Naive B cell (primary cell): ENCODE measurements at regions not wholly inside any gene's neighbourhood (a gene's known extent, or its start where the extent isn't known, plus 50 kb on each side); places are given as distances from the start of the nearest gene placed in this dataset.

ENCODE experiments used
- ATAC-seq, 2 donors: fragments of 150-1000 bp; cut with Tn5 transposase; 2 replicates each; pipeline ENCODE4 v1.10.0; 2021; ENCODE audit warnings: low read depth in 2 of 2, mild to moderate bottlenecking in 2 of 2, moderate library complexity in 2 of 2
- DNase-seq: peaks from one replicate; pipeline ENCODE4 v3.0.0; 2022
- H3K27ac Mint-ChIP-seq, 6 donors: one replicate each; pipeline ENCODE4 v1.8.0; 2020 to 2022; ENCODE audit warnings: mild to moderate bottlenecking in 6 of 6, mixed read lengths in 6 of 6, moderate library complexity in 5 of 6, inconsistent platforms in 2 of 6
- H3K27me3 Mint-ChIP-seq, 3 donors: one replicate each; pipeline ENCODE4 v1.8.0; 2021 to 2022; ENCODE audit warnings: mixed read lengths in 3 of 3, mild to moderate bottlenecking in 1 of 3
- H3K36me3 Mint-ChIP-seq, 2 donors: one replicate each; pipeline ENCODE4 v1.8.0; 2020 to 2022; ENCODE audit warnings: mixed read lengths in 2 of 2, inconsistent platforms in 1 of 2, mild to moderate bottlenecking in 1 of 2
- H3K4me1 Mint-ChIP-seq, 3 donors: one replicate each; pipeline ENCODE4 v1.8.0; 2020 to 2022; ENCODE audit warnings: mixed read lengths in 3 of 3, inconsistent platforms in 1 of 3, mild to moderate bottlenecking in 1 of 3, moderate library complexity in 1 of 3
- H3K4me3 Mint-ChIP-seq, 8 donors: one replicate each; pipeline ENCODE4 v1.8.0; 2020 to 2022; ENCODE audit warnings: mild to moderate bottlenecking in 8 of 8, mixed read lengths in 8 of 8, moderate library complexity in 8 of 8, inconsistent platforms in 2 of 8
- H3K9me3 Mint-ChIP-seq, 7 donors: one replicate each; pipeline ENCODE4 v1.8.0; 2020 to 2022; ENCODE audit warnings: mixed read lengths in 7 of 7, mild to moderate bottlenecking in 5 of 7, inconsistent platforms in 2 of 7, moderate library complexity in 1 of 7

DNA sequence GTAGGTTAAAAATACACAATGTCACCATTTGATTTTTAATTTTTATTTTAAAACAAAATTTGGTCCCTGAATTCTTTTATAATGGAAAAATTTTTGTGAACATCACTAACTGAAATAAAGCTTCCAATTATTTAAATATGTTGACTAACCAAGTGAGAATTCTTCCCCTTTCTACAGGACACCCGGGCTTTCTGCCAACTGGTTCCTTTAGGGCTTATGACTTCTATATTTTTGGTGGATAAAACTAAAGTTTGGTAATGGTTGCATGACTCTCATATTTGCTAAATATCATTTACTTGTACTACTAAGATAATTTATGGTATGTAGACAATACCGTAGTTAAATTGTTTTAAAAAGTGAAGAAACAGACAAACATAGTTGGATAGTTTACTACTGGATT lies 291.0 kb upstream of the DOK6 start:
- DNase-seq (no peak), ATAC-seq (no peak)
- no peaks in the 10 kb centered on the region for H3K27me3 Mint-ChIP-seq
- no peak overlapping the region for H3K4me3 Mint-ChIP-seq
- H3K9me3 Mint-ChIP-seq: peaks cover 0 to 4% (median 0%) of the 10 kb centered on the region in 7 donors
- no peaks in the 10 kb centered on the region for H3K4me1 Mint-ChIP-seq
- no peaks in the 10 kb centered on the region for H3K36me3 Mint-ChIP-seq
- H3K27ac Mint-ChIP-seq: no peak overlapping the region

DNA sequence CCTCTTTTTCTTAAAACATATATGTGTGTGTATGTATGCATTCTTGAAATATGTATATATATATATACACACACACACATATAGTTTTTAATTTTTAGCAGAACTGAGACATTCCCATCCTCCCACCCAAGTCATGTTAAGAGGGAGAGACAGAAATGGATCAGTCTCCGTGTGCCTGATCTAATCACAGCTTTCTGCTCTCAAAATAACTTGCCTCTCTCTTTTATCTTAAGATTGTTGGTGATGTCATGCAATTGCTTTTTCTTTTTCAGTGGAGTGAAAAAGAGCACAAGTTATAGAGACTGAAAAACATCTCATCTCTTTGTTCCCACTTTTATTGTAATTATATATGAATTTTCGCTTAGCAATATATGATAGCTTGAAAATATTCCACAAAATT lies 279.9 kb upstream of the DOK6 start:
- no peak for ATAC-seq
- no peaks in the 10 kb centered on the region for H3K36me3 Mint-ChIP-seq
- H3K27ac Mint-ChIP-seq: no peak overlapping the region
- H3K27me3 Mint-ChIP-seq: no peaks in the 10 kb centered on the region
- H3K9me3 Mint-ChIP-seq: peaks cover 0 to 4% (median 0%) of the 10 kb centered on the region in 7 donors
- no peaks in the 10 kb centered on the region for H3K4me1 Mint-ChIP-seq
- no peak for DNase-seq
- H3K4me3 Mint-ChIP-seq: no peak overlapping the region

DNA sequence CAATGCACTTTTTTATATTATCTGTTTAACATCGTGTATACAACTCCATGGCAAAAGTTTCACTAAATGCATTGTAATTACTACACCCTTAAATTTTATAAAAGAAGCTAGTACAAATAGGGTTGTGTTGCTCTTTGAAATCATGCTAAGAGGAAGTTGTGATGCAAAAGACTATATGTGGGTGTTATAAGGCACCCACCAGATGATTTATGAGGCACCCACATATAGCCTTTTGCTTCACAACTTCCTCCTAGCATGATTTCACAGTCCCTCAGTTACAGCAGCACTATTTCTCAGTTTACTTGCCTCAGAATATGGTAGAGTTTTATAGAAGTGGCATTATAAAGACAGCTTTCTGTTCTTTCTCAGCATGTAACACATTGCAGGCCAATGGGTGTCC lies 277.3 kb upstream of the DOK6 start:
- Mint-ChIP-seq H3K27me3 (no peaks in the 10 kb centered on the region), H3K4me1 (no peaks in the 10 kb centered on the region), H3K27ac (no peak overlapping the region), H3K4me3 (no peak overlapping the region), H3K36me3 (no peaks in the 10 kb centered on the region), H3K9me3 (peaks cover 0 to 4% (median 0%) of the 10 kb centered on the region in 7 donors)
- no peak for ATAC-seq
- DNase-seq: no peak

DNA sequence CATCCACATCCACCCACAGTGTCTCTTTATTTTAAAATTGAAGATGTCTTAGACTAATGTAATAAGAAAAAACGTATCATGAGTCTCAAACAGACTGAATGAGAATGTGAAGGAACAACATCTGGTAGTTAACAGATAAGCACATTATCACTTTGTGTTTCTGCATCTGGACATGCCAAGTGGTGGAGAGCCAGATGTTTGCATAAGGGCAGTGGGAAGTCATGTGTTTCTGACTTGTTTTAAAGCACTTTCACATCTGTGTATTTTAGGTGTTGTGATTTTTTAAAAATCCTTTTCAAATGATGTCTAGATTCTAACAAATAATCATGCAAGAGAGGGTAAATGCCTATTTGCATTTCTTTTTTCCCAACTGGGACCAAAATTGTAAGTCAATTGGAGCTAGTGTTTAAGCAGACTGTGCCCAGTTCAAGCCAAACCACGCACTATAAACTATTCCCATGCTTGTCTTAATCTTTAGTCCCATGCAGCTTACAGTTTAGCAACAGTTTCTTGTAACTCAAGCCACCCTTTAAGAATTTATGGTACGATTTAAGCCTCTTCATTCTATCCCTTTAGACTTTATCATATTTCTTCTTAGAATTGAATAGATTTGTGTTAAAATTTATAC lies 272.7 kb upstream of the DOK6 start:
- no peaks in the 10 kb centered on the region for H3K27me3 Mint-ChIP-seq
- DNase-seq (no peak), ATAC-seq (no peak)
- no peak overlapping the region for H3K4me3 Mint-ChIP-seq
- H3K9me3 Mint-ChIP-seq: peaks cover 0 to 8% (median 0%) of the 10 kb centered on the region in 7 donors
- no peaks in the 10 kb centered on the region for H3K4me1 Mint-ChIP-seq
- no peak overlapping the region for H3K27ac Mint-ChIP-seq
- H3K36me3 Mint-ChIP-seq: no peaks in the 10 kb centered on the region

DNA sequence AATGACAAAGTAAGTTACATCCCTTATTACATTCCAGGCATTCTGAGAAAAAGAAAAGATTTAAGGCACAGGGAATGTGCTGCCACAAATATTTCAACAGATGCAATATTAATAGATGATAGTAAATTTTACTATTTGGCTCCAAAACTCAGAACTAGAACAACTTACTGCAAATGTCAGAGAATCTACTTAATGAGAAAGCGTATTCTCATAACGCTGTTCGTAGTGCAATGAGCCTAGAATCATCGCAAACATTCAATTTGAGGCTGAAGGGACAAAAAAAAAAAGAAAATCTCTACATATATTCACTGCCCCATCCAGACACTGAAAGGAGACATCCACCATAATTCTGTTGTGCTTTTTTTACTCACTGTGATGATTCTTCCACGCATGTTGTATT lies 272.1 kb upstream of the DOK6 start:
- Mint-ChIP-seq H3K4me3 (no peak overlapping the region), H3K9me3 (peaks cover 0 to 14% (median 0%) of the 10 kb centered on the region in 7 donors), H3K27ac (no peak overlapping the region), H3K36me3 (no peaks in the 10 kb centered on the region), H3K27me3 (no peaks in the 10 kb centered on the region), H3K4me1 (no peaks in the 10 kb centered on the region)
- ATAC-seq (no peak), DNase-seq (no peak)

DNA sequence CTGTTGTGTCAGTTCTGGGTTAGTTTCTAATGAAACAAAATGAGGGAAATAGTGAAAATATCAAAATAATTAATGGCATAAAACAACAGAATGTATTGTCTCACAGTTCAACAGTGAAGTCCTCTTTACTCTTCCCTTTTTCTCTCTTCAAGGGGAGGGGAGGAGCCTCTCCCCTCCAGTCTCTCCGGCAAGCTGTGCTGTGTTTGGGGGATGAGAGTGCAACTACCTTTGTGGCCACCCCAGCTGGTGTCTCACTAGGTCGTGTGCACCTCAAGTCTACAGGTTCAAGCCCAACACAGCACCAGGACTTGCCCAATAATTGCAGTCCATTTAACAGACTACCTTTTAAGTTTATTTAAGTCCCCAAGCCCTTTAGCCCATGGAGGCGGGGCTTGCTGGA lies 271.7 kb upstream of the DOK6 start:
- no peaks in the 10 kb centered on the region for H3K4me1 Mint-ChIP-seq
- DNase-seq (no peak), ATAC-seq (no peak)
- H3K27me3 Mint-ChIP-seq: no peaks in the 10 kb centered on the region
- H3K27ac Mint-ChIP-seq: no peak overlapping the region
- H3K9me3 Mint-ChIP-seq: peaks cover 0 to 15% (median 0%) of the 10 kb centered on the region in 7 donors
- H3K36me3 Mint-ChIP-seq: no peaks in the 10 kb centered on the region
- H3K4me3 Mint-ChIP-seq: no peak overlapping the region

DNA sequence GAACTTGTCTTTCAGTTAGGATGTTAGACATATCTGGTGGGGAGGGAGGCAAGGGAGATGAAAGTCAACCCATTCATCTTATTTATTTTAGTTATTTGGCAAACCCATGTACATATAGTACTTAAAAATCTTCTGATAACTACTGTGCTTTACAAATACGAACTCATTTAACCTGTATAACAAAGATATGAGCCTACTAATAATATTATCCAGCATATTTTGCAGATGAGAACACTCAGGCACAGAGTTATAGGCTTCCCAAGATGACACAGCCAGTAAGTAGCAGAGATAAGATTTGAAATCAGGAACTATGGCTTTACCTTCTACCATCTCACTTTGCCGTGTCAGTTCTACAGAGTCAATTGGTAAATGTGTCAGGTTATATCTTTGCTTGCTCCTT lies 262.6 kb upstream of the DOK6 start:
- H3K4me1 Mint-ChIP-seq: no peaks in the 10 kb centered on the region
- no peak overlapping the region for H3K4me3 Mint-ChIP-seq
- H3K27me3 Mint-ChIP-seq: no peaks in the 10 kb centered on the region
- H3K27ac Mint-ChIP-seq: no peak overlapping the region
- ATAC-seq (no peak), DNase-seq (no peak)
- H3K36me3 Mint-ChIP-seq: no peaks in the 10 kb centered on the region
- H3K9me3 Mint-ChIP-seq: peaks cover 0 to 10% (median 0%) of the 10 kb centered on the region in 7 donors

DNA sequence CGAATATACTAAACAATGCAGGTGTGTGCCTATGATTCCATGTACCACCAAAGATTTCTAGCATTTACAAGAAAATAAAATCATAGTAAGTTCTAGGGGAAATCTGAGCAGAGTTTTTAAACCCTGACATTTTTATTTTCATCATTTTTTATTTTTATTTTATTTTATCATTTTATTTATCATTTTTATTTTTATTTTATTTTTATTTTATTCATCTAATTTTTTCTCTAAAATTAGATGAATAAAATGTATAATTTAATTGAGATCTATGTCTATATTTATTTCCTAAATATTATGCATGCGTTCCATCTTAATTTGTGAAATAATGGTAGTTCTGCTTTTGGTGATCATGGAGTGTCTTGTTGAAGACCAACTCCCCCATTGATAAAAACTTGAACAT lies 257.6 kb upstream of the DOK6 start:
- no peak for DNase-seq
- H3K4me3 Mint-ChIP-seq: no peak overlapping the region
- H3K27me3 Mint-ChIP-seq: no peaks in the 10 kb centered on the region
- H3K4me1 Mint-ChIP-seq: no peaks in the 10 kb centered on the region
- no peak overlapping the region for H3K27ac Mint-ChIP-seq
- H3K9me3 Mint-ChIP-seq: peaks cover 0 to 5% (median 0%) of the 10 kb centered on the region in 7 donors
- no peaks in the 10 kb centered on the region for H3K36me3 Mint-ChIP-seq
- no peak for ATAC-seq

DNA sequence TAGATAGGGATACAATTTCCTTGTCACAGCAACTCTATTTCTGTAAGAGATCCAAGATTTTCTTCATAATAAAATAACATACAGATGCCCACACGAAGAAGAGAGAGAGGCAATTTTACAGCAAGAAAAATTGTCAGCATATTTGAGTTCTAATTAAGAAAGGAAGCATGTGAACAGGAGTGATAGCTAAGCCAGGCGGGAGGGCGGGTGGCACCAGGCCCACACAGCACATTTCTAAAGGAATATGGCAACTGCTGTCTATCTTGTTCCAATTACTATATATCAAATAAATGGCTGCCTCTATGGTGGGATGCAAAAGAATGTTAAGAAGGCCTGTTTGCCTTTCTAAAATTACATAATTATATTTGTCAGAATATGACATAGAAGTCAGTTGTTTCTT lies 248.3 kb upstream of the DOK6 start:
- no peak for ATAC-seq

DNA sequence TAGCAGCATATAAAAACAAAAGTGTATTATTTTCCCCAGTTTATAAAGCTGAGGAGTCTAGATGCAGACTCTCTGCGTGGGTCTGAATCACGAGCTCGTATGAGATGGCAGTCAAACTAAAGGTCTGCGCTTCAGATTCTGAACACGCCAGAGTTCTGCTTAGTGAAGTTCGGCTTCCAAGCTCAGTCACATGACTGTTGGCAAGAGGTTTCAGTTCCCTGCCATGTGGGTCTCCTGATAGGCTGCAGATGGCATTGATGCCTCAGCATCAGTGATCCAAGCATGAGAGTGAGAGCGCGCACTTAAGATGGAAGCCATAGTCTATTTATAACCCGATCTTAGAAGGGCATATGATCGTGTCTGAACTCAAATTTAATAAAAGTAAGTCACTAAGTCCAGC lies 242.8 kb upstream of the DOK6 start:
- Mint-ChIP-seq H3K9me3 (peaks cover 0 to 14% (median 0%) of the 10 kb centered on the region in 7 donors), H3K4me3 (no peak overlapping the region), H3K4me1 (no peaks in the 10 kb centered on the region), H3K27me3 (no peaks in the 10 kb centered on the region), H3K27ac (no peak overlapping the region), H3K36me3 (no peaks in the 10 kb centered on the region)
- DNase-seq: no peak
- ATAC-seq: no peak

More for the DNA sequence above, 248.3 kb upstream of the DOK6 start:
- H3K36me3 Mint-ChIP-seq: no peaks in the 10 kb centered on the region
- H3K4me1 Mint-ChIP-seq: no peaks in the 10 kb centered on the region
- H3K9me3 Mint-ChIP-seq: peaks cover 0 to 14% (median 2%) of the 10 kb centered on the region in 7 donors
- no peak overlapping the region for H3K27ac Mint-ChIP-seq
- DNase-seq: no peak
- no peak overlapping the region for H3K4me3 Mint-ChIP-seq
- no peaks in the 10 kb centered on the region for H3K27me3 Mint-ChIP-seq

DNA sequence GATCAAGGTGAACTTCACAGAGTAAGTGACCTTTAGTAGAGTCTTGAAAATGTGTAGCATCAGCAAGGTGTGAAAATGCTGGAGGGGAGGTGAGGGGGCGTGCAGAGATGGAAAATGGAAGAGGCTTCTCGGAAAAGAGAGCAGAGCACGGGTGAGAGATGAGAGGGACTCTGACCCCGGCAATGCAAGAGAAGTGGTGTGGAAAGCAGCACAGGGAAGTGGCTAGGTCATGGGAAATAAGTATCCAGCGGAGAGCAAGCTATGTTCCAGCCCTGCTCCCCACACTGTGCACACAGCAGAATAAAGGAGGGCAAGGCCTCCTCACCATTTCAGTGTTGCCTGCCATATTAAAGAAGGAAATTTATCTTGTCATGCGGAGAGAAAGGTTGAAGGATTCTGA lies 241.7 kb upstream of the DOK6 start:
- Mint-ChIP-seq H3K36me3 (no peaks in the 10 kb centered on the region), H3K27ac (no peak overlapping the region), H3K4me3 (no peak overlapping the region), H3K4me1 (no peaks in the 10 kb centered on the region), H3K9me3 (peaks cover 0 to 14% (median 2%) of the 10 kb centered on the region in 7 donors), H3K27me3 (no peaks in the 10 kb centered on the region)
- ATAC-seq: no peak
- DNase-seq: no peak

DNA sequence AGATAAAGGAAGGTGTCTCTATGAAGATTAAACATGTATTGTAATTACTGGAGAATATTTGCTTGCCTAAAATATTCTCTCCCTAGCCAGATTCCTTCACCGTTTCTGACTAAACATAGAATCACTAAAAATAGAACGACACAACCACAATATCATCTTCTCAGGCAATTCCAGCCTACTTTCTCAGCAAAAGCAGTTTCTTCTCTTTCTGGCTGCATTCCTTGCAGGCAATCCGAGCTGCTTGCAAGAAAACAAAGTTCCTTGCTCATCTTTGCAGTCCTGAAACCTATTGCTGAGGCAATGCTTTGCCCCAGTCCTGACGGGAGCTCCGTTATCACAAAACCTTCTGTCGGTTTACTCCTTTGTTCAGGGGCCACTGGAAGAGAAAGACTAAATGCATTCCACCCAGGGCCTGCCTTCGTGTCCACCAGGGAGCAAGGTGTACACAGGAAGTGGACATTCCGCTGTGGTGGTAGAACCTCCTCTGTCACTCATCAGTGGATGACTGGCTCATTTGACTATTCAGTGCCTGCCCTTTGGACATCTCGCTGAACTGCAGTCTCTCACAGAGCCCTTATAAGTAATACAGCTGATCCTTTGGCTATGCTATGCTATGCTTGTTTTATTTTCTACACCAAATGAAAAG lies 239.2 kb upstream of the DOK6 start:
- DNase-seq: no peak
- no peak overlapping the region for H3K27ac Mint-ChIP-seq
- ATAC-seq: no peak
- H3K4me3 Mint-ChIP-seq: no peak overlapping the region
- no peaks in the 10 kb centered on the region for H3K27me3 Mint-ChIP-seq
- no peaks in the 10 kb centered on the region for H3K36me3 Mint-ChIP-seq
- H3K9me3 Mint-ChIP-seq: peaks cover 0 to 5% (median 0%) of the 10 kb centered on the region in 7 donors
- no peaks in the 10 kb centered on the region for H3K4me1 Mint-ChIP-seq

DNA sequence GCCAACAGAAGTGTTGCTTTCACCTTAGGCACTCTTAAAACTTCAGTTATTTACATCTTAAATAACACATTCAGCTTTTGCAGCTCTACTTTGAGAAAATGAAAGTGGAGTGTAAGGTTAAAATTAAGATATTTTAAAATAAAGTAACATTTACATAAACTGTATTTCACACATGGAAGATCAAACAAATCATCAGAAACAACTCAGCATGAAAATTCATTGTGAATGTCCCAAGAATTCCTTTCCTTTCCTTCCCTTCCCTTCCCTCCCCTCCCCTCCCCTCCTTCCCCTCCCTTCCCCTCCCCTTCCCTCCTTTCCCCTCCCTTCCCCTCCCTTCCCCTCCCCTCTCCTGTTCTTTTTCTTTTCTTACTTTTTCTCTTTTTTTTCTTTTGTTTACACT lies 238.0 kb upstream of the DOK6 start:
- no peak overlapping the region for H3K27ac Mint-ChIP-seq
- H3K36me3 Mint-ChIP-seq: no peaks in the 10 kb centered on the region
- DNase-seq: no peak
- no peaks in the 10 kb centered on the region for H3K4me1 Mint-ChIP-seq
- no peaks in the 10 kb centered on the region for H3K27me3 Mint-ChIP-seq
- no peak for ATAC-seq
- peaks cover 0 to 5% (median 0%) of the 10 kb centered on the region in 7 donors for H3K9me3 Mint-ChIP-seq
- H3K4me3 Mint-ChIP-seq: no peak overlapping the region

DNA sequence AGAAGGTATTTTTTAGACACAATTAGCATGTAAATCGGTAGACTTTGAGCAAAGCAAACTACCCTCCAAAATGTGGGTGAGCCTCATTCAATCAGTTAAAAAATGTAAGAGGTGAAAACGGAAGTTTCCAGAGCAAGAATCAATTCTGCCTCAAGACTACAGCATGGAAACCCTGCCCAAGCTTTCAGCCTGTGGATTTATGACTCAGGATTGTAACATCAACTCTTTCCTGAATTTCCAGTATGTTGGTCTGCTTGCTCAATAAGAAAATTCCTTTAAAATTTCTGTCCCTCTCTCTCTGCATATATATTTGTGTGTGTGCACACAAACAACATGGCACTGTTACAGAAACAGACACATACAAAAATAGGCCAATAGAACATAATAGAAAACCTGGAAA lies 228.6 kb upstream of the DOK6 start:
- H3K4me3 Mint-ChIP-seq: no peak overlapping the region
- H3K27ac Mint-ChIP-seq: no peak overlapping the region
- ATAC-seq: no peak
- no peaks in the 10 kb centered on the region for H3K27me3 Mint-ChIP-seq
- no peaks in the 10 kb centered on the region for H3K36me3 Mint-ChIP-seq
- DNase-seq: no peak
- H3K9me3 Mint-ChIP-seq: peaks cover 0 to 10% (median 4%) of the 10 kb centered on the region in 7 donors
- H3K4me1 Mint-ChIP-seq: no peaks in the 10 kb centered on the region
